ENCODE measurements at regions not wholly inside any gene's neighbourhood (a gene's known extent, or its start where the extent isn't known, plus 50 kb on each side); places are given as distances from the start of the nearest gene placed in this dataset.

- TF ChIP-seq CTCF (IDR thresholded peaks at IDR 0.05; ENCODE audit: insufficient read depth, low read length, poor library complexity, severe bottlenecking) = no peak
- no peak for TF ChIP-seq EZH2phosphoT487 (conservative IDR thresholded peaks at IDR 0.05; ENCODE audit: low read length)
These were observed 116.4 kb upstream of the SLC34A2 start for GRCh38 chr4:25539241-25539640.
